ENCODE measurements at regions not wholly inside any gene's neighbourhood (a gene's known extent, or its start where the extent isn't known, plus 50 kb on each side); places are given as distances from the start of the nearest gene placed in this dataset.

- H3K27me3 ChIP-seq (ENCODE audit: control insufficient read depth, insufficient read depth, low read length), result no peaks in the 10 kb centered on the region
- DNase-seq (ENCODE audit: low read depth), result no peak
- no peak overlapping the region for H3K4me3 ChIP-seq (ENCODE audit: low read depth, low read length)
- no peak for TF ChIP-seq CTCF (IDR thresholded peaks at IDR 0.05; ENCODE audit: insufficient read depth, low read length, poor library complexity, severe bottlenecking)
- no peaks in the 10 kb centered on the region for H3K36me3 ChIP-seq (ENCODE audit: control insufficient read depth, insufficient read depth, low read length)
These were observed 298.1 kb upstream of the THBS1 start for GRCh38 chr15:39282663-39283208.

- no peaks in the 10 kb centered on the region for H3K27me3 ChIP-seq (ENCODE audit: control insufficient read depth, insufficient read depth, low read length)
- no peak overlapping the region for H3K4me3 ChIP-seq (ENCODE audit: low read depth, low read length)
- no peak for TF ChIP-seq CTCF (IDR thresholded peaks at IDR 0.05; ENCODE audit: insufficient read depth, low read length, poor library complexity, severe bottlenecking)
- no peaks in the 10 kb centered on the region for H3K36me3 ChIP-seq (ENCODE audit: control insufficient read depth, insufficient read depth, low read length)
- no peak for DNase-seq (ENCODE audit: low read depth)
These were observed 297.3 kb upstream of the THBS1 start for GRCh38 chr15:39283531-39283930.

- H3K4me3 ChIP-seq (ENCODE audit: low read depth, low read length), result no peak overlapping the region
- H3K36me3 ChIP-seq (ENCODE audit: control insufficient read depth, insufficient read depth, low read length), result no peaks in the 10 kb centered on the region
- H3K27me3 ChIP-seq (ENCODE audit: control insufficient read depth, insufficient read depth, low read length), result no peaks in the 10 kb centered on the region
- DNase-seq (ENCODE audit: low read depth), result no peak
- TF ChIP-seq CTCF (IDR thresholded peaks at IDR 0.05; ENCODE audit: insufficient read depth, low read length, poor library complexity, severe bottlenecking), result no peak
These were observed 295.8 kb upstream of the THBS1 start for GRCh38 chr15:39285071-39285470.

GRCh38 chr15:39285663-39286062 lies 295.2 kb upstream of the THBS1 start:
- Histone ChIP-seq H3K27me3 (ENCODE audit: control insufficient read depth, insufficient read depth, low read length) (no peaks in the 10 kb centered on the region), H3K36me3 (ENCODE audit: control insufficient read depth, insufficient read depth, low read length) (no peaks in the 10 kb centered on the region), H3K4me3 (ENCODE audit: low read depth, low read length) (no peak overlapping the region)
- no peak for DNase-seq (ENCODE audit: low read depth)
- no peak for TF ChIP-seq CTCF (IDR thresholded peaks at IDR 0.05; ENCODE audit: insufficient read depth, low read length, poor library complexity, severe bottlenecking)

GRCh38 chr15:39286706-39287105 lies 294.2 kb upstream of the THBS1 start:
- H3K36me3 ChIP-seq (ENCODE audit: control insufficient read depth, insufficient read depth, low read length), result no peaks in the 10 kb centered on the region
- no peak overlapping the region for H3K4me3 ChIP-seq (ENCODE audit: low read depth, low read length)
- no peak for TF ChIP-seq CTCF (IDR thresholded peaks at IDR 0.05; ENCODE audit: insufficient read depth, low read length, poor library complexity, severe bottlenecking)
- H3K27me3 ChIP-seq (ENCODE audit: control insufficient read depth, insufficient read depth, low read length), result no peaks in the 10 kb centered on the region
- DNase-seq (ENCODE audit: low read depth), result no peak

All from kidney epithelial cell (primary cell).